ENCODE measurements at regions not wholly inside any gene's neighbourhood (a gene's known extent, or its start where the extent isn't known, plus 50 kb on each side); places are given as distances from the start of the nearest gene placed in this dataset.
"Not testable (repeated sequence)": the region's sequence is repeated elsewhere in the genome, so short reads cannot be mapped to it uniquely, and the experiment has no call there.

DNA sequence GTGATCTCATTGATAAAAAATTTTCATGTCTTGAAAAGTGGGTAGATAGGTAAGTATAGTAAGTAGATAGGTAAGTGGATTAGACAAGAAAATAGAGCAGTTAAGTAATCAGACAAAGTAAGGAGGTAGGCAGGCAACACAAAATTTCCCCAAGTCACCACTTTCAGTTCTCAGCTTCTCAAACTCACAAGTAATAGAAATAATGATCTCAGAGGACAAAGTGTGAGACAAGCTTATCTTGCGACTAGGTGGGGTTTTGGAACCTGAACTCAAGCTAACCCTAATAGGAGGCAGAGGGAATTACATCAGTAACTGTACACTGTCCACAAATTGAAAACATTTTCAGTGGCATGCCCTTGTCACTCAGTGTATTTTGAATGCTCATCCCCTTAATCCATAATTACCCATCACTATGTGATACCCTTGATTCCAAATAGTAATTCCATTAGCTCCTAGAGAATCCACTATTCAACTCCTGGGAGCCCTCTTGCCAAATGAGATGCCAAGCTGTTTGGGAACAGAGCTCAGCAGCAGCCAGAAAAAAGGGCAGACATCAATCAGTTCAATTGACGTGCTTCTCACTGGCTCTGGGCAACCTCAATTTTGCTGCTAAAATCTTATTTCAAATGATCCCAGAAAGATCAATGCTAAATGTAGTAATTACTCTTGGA lies 703.2 kb downstream of the XPNPEP1 start:
- TF ChIP-seq CTCF (IDR thresholded peaks at IDR 0.05; ENCODE audit: insufficient read depth, low read length, poor library complexity, severe bottlenecking) = no peak
- Histone ChIP-seq H3K4me3 (ENCODE audit: low read depth, low read length) (no peak overlapping the region), H3K36me3 (ENCODE audit: control insufficient read depth, insufficient read depth, low read length) (no peaks in the 10 kb centered on the region), H3K27me3 (ENCODE audit: control insufficient read depth, insufficient read depth, low read length) (no peaks in the 10 kb centered on the region)
- no peak for DNase-seq (ENCODE audit: low read depth)

DNA sequence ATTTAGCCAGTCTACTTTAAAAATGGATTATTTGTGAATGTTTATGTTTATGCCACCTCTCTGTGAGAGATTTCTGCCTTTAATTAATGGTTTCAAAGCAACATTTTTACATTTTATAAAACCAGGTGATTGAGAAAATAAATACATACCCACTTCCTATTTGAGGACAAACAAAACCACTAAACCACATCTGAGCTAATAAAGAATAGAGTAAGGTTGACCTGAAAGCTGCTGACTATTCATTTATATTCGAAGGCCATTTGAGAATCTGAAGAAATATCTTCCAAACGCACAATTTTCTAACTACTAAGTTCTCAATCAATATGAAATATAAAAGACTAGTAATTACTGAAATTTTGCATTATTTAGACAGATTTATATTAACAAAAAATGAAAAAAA lies 705.1 kb downstream of the XPNPEP1 start:
- Histone ChIP-seq H3K27me3 (ENCODE audit: control insufficient read depth, insufficient read depth, low read length) (no peaks in the 10 kb centered on the region), H3K36me3 (ENCODE audit: control insufficient read depth, insufficient read depth, low read length) (no peaks in the 10 kb centered on the region), H3K4me3 (ENCODE audit: low read depth, low read length) (no peak overlapping the region)
- no peak for TF ChIP-seq CTCF (IDR thresholded peaks at IDR 0.05; ENCODE audit: insufficient read depth, low read length, poor library complexity, severe bottlenecking)
- no peak for DNase-seq (ENCODE audit: low read depth)

DNA sequence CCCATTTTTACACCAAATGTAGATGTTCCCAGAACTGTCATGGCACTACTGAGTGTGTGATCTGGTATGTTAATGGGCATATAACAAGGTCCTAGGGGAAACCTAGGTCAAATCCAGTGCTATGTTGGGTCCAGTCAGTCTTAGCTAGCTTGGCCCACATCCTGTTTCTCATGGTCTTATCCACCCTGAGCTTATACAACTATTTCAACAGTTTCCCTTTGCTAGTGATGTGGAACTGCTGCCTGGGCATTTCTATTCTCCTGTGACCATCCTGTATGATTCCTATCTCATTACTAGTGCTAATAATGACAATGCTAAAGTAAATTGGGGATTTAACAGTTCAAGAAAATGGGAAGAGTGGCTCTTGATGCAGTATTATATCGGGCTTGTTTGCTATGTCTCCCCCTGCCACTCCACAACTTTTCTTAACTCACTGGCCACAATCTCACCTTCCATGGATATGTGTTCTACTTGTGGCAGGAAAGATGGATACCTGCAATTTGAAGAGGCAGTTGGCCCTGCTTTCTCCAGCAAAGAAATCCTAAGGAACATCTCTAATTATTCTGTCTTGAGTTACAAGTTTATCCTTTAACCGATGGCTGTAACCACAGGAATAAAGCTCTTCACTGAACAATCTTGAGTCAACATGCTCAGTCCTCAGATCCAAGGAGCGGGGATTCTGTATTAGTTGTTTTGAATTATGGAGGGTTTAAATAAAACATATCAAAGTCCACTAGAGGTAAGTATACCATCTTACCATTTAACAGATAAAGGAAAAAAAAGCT lies 707.8 kb downstream of the XPNPEP1 start:
- Histone ChIP-seq H3K27me3 (ENCODE audit: control insufficient read depth, insufficient read depth, low read length) (no peaks in the 10 kb centered on the region), H3K4me3 (ENCODE audit: low read depth, low read length) (no peak overlapping the region), H3K36me3 (ENCODE audit: control insufficient read depth, insufficient read depth, low read length) (no peaks in the 10 kb centered on the region)
- peak; percentile 26 for DNase-seq (ENCODE audit: low read depth)
- TF ChIP-seq CTCF (IDR thresholded peaks at IDR 0.05; ENCODE audit: insufficient read depth, low read length, poor library complexity, severe bottlenecking) = no peak

GRCh38 chr10:109214891-109215290 lies 708.4 kb downstream of the XPNPEP1 start:
- not testable (repeated sequence) for DNase-seq (ENCODE audit: low read depth); H3K27me3 ChIP-seq (ENCODE audit: control insufficient read depth, insufficient read depth, low read length); H3K36me3 ChIP-seq (ENCODE audit: control insufficient read depth, insufficient read depth, low read length); H3K4me3 ChIP-seq (ENCODE audit: low read depth, low read length)

GRCh38 chr10:109207361-109207760 lies 716.0 kb downstream of the XPNPEP1 start:
- peak; percentile 34 for DNase-seq (ENCODE audit: low read depth)
- no peak overlapping the region for H3K4me3 ChIP-seq (ENCODE audit: low read depth, low read length)
- no peak for TF ChIP-seq CTCF (IDR thresholded peaks at IDR 0.05; ENCODE audit: insufficient read depth, low read length, poor library complexity, severe bottlenecking)

GRCh38 chr10:109205929-109206585 lies 717.3 kb downstream of the XPNPEP1 start:
- DNase-seq (ENCODE audit: low read depth) = peak; percentile 88
- no peak for TF ChIP-seq CTCF (IDR thresholded peaks at IDR 0.05; ENCODE audit: insufficient read depth, low read length, poor library complexity, severe bottlenecking)
- Histone ChIP-seq H3K36me3 (ENCODE audit: control insufficient read depth, insufficient read depth, low read length) (no peaks in the 10 kb centered on the region), H3K27me3 (ENCODE audit: control insufficient read depth, insufficient read depth, low read length) (no peaks in the 10 kb centered on the region), H3K4me3 (ENCODE audit: low read depth, low read length) (no peak overlapping the region)

More at GRCh38 chr10:109207361-109207760, 716.0 kb downstream of the XPNPEP1 start:
- H3K36me3 ChIP-seq (ENCODE audit: control insufficient read depth, insufficient read depth, low read length) = no peaks in the 10 kb centered on the region
- no peaks in the 10 kb centered on the region for H3K27me3 ChIP-seq (ENCODE audit: control insufficient read depth, insufficient read depth, low read length)
